ENCODE measurements at regions not wholly inside any gene's neighbourhood (a gene's known extent, or its start where the extent isn't known, plus 50 kb on each side); places are given as distances from the start of the nearest gene placed in this dataset.
"Not testable (repeated sequence)": the region's sequence is repeated elsewhere in the genome, so short reads cannot be mapped to it uniquely, and the experiment has no call there.

- H3K4me2 ChIP-seq (ENCODE audit: low read length) = no peak overlapping the region
- no peaks in the 10 kb centered on the region for H3K9me3 ChIP-seq (replicated peaks; ENCODE audit: low read length)
- H3K36me3 ChIP-seq (ENCODE audit: insufficient read depth, low read length) = no peaks in the 10 kb centered on the region
- no peak overlapping the region for H3K9ac ChIP-seq (ENCODE audit: low read depth, low read length)
- no peaks in the 10 kb centered on the region for H3K4me1 ChIP-seq (ENCODE audit: control insufficient read depth, insufficient read depth, low read length)
- no peaks in the 10 kb centered on the region for H3K27me3 ChIP-seq (ENCODE audit: control insufficient read depth, insufficient read depth, low read length)
- no peak overlapping the region for H3K4me3 ChIP-seq (ENCODE audit: low read length)
Measured at GRCh38 chr1:177891809-177892208, 78.0 kb downstream of the SEC16B start.

GRCh38 chr1:177890479-177890878 is 79.4 kb downstream of the SEC16B start:
- no peaks in the 10 kb centered on the region for H3K27me3 ChIP-seq (ENCODE audit: control insufficient read depth, insufficient read depth, low read length)
- H3K4me3 ChIP-seq (ENCODE audit: low read length) = no peak overlapping the region
- H3K4me1 ChIP-seq (ENCODE audit: control insufficient read depth, insufficient read depth, low read length) = no peaks in the 10 kb centered on the region
- H3K4me2 ChIP-seq (ENCODE audit: low read length) = no peak overlapping the region
- H3K9me3 ChIP-seq (replicated peaks; ENCODE audit: low read length) = no peaks in the 10 kb centered on the region
- H3K9ac ChIP-seq (ENCODE audit: low read depth, low read length) = no peak overlapping the region
- H3K36me3 ChIP-seq (ENCODE audit: insufficient read depth, low read length) = no peaks in the 10 kb centered on the region

- H3K27me3 ChIP-seq (ENCODE audit: control insufficient read depth, insufficient read depth, low read length) = peaks cover 3% of the 10 kb centered on the region
- H3K4me2 ChIP-seq (ENCODE audit: low read length) = no peak overlapping the region
- H3K9ac ChIP-seq (ENCODE audit: low read depth, low read length) = no peak overlapping the region
- no peaks in the 10 kb centered on the region for H3K36me3 ChIP-seq (ENCODE audit: insufficient read depth, low read length)
- no peaks in the 10 kb centered on the region for H3K9me3 ChIP-seq (replicated peaks; ENCODE audit: low read length)
- H3K4me1 ChIP-seq (ENCODE audit: control insufficient read depth, insufficient read depth, low read length) = no peaks in the 10 kb centered on the region
- no peak overlapping the region for H3K4me3 ChIP-seq (ENCODE audit: low read length)
Measured at GRCh38 chr1:177884479-177885021, 85.3 kb downstream of the SEC16B start.

GRCh38 chr1:177883581-177883980 is 86.3 kb downstream of the SEC16B start:
- H3K27me3 ChIP-seq (ENCODE audit: control insufficient read depth, insufficient read depth, low read length) = peaks cover 3% of the 10 kb centered on the region
- H3K4me3 ChIP-seq (ENCODE audit: low read length) = no peak overlapping the region
- H3K36me3 ChIP-seq (ENCODE audit: insufficient read depth, low read length) = no peaks in the 10 kb centered on the region
- no peak overlapping the region for H3K4me2 ChIP-seq (ENCODE audit: low read length)
- no peak overlapping the region for H3K9ac ChIP-seq (ENCODE audit: low read depth, low read length)
- no peaks in the 10 kb centered on the region for H3K4me1 ChIP-seq (ENCODE audit: control insufficient read depth, insufficient read depth, low read length)
- no peaks in the 10 kb centered on the region for H3K9me3 ChIP-seq (replicated peaks; ENCODE audit: low read length)

GRCh38 chr1:177880339-177880891 is 89.4 kb downstream of the SEC16B start:
- Histone ChIP-seq H3K36me3 (ENCODE audit: insufficient read depth, low read length) (no peaks in the 10 kb centered on the region), H3K4me2 (ENCODE audit: low read length) (no peak overlapping the region), H3K4me3 (ENCODE audit: low read length) (no peak overlapping the region), H3K4me1 (ENCODE audit: control insufficient read depth, insufficient read depth, low read length) (no peaks in the 10 kb centered on the region), H3K9ac (ENCODE audit: low read depth, low read length) (no peak overlapping the region), H3K9me3 (replicated peaks; ENCODE audit: low read length) (no peaks in the 10 kb centered on the region), H3K27me3 (ENCODE audit: control insufficient read depth, insufficient read depth, low read length) (peaks cover 3% of the 10 kb centered on the region)

- no peak overlapping the region for H3K4me2 ChIP-seq (ENCODE audit: low read length)
- H3K9me3 ChIP-seq (replicated peaks; ENCODE audit: low read length) = no peaks in the 10 kb centered on the region
- H3K36me3 ChIP-seq (ENCODE audit: insufficient read depth, low read length) = no peaks in the 10 kb centered on the region
- H3K4me1 ChIP-seq (ENCODE audit: control insufficient read depth, insufficient read depth, low read length) = peaks cover 12% of the 10 kb centered on the region
- H3K4me3 ChIP-seq (ENCODE audit: low read length) = no peak overlapping the region
- H3K27me3 ChIP-seq (ENCODE audit: control insufficient read depth, insufficient read depth, low read length) = peaks cover 3% of the 10 kb centered on the region
- H3K9ac ChIP-seq (ENCODE audit: low read depth, low read length) = no peak overlapping the region
Measured at GRCh38 chr1:177877086-177877485, 92.8 kb downstream of the SEC16B start.

GRCh38 chr1:177873238-177873637 is 96.6 kb downstream of the SEC16B start:
- Histone ChIP-seq H3K9me3 (replicated peaks; ENCODE audit: low read length) (no peaks in the 10 kb centered on the region), H3K4me1 (ENCODE audit: control insufficient read depth, insufficient read depth, low read length) (peaks cover 12% of the 10 kb centered on the region), H3K9ac (ENCODE audit: low read depth, low read length) (no peak overlapping the region), H3K4me3 (ENCODE audit: low read length) (peak overlapping the region; percentile 26), H3K36me3 (ENCODE audit: insufficient read depth, low read length) (no peaks in the 10 kb centered on the region), H3K4me2 (ENCODE audit: low read length) (peak overlapping the region; percentile 69), H3K27me3 (ENCODE audit: control insufficient read depth, insufficient read depth, low read length) (no peaks in the 10 kb centered on the region)

GRCh38 chr1:177872308-177872900 is 97.5 kb downstream of the SEC16B start:
- no peak overlapping the region for H3K9ac ChIP-seq (ENCODE audit: low read depth, low read length)
- peaks cover 12% of the 10 kb centered on the region for H3K4me1 ChIP-seq (ENCODE audit: control insufficient read depth, insufficient read depth, low read length)
- H3K9me3 ChIP-seq (replicated peaks; ENCODE audit: low read length) = no peaks in the 10 kb centered on the region
- no peaks in the 10 kb centered on the region for H3K36me3 ChIP-seq (ENCODE audit: insufficient read depth, low read length)
- no peaks in the 10 kb centered on the region for H3K27me3 ChIP-seq (ENCODE audit: control insufficient read depth, insufficient read depth, low read length)
- H3K4me2 ChIP-seq (ENCODE audit: low read length) = peak overlapping the region; percentile 69
- no peak overlapping the region for H3K4me3 ChIP-seq (ENCODE audit: low read length)

- H3K4me3 ChIP-seq (ENCODE audit: low read length) = no peak overlapping the region
- no peak overlapping the region for H3K9ac ChIP-seq (ENCODE audit: low read depth, low read length)
- H3K4me1 ChIP-seq (ENCODE audit: control insufficient read depth, insufficient read depth, low read length) = peaks cover 12% of the 10 kb centered on the region
- H3K4me2 ChIP-seq (ENCODE audit: low read length) = no peak overlapping the region
- H3K27me3 ChIP-seq (ENCODE audit: control insufficient read depth, insufficient read depth, low read length) = no peaks in the 10 kb centered on the region
- no peaks in the 10 kb centered on the region for H3K36me3 ChIP-seq (ENCODE audit: insufficient read depth, low read length)
- H3K9me3 ChIP-seq (replicated peaks; ENCODE audit: low read length) = no peaks in the 10 kb centered on the region
Measured at GRCh38 chr1:177871613-177872307, 98.1 kb downstream of the SEC16B start.

- Histone ChIP-seq H3K4me1 (ENCODE audit: control insufficient read depth, insufficient read depth, low read length) (peaks cover 12% of the 10 kb centered on the region), H3K36me3 (ENCODE audit: insufficient read depth, low read length) (no peaks in the 10 kb centered on the region), H3K4me2 (ENCODE audit: low read length) (no peak overlapping the region), H3K9ac (ENCODE audit: low read depth, low read length) (no peak overlapping the region), H3K9me3 (replicated peaks; ENCODE audit: low read length) (no peaks in the 10 kb centered on the region), H3K4me3 (ENCODE audit: low read length) (no peak overlapping the region), H3K27me3 (ENCODE audit: control insufficient read depth, insufficient read depth, low read length) (no peaks in the 10 kb centered on the region)
Measured at GRCh38 chr1:177869586-177869985, 100.3 kb downstream of the SEC16B start.

- H3K4me2 ChIP-seq (ENCODE audit: low read length); H3K4me3 ChIP-seq (ENCODE audit: low read length); H3K9me3 ChIP-seq (replicated peaks; ENCODE audit: low read length); H3K36me3 ChIP-seq (ENCODE audit: insufficient read depth, low read length); H3K27me3 ChIP-seq (ENCODE audit: control insufficient read depth, insufficient read depth, low read length); H3K9ac ChIP-seq (ENCODE audit: low read depth, low read length): not testable (repeated sequence)
- H3K4me1 ChIP-seq (ENCODE audit: control insufficient read depth, insufficient read depth, low read length) = peaks cover 12% of the 10 kb centered on the region
Measured at GRCh38 chr1:177869011-177869410, 100.8 kb downstream of the SEC16B start.

All from skeletal muscle satellite cell (primary cell).